ENCODE measurements at regions not wholly inside any gene's neighbourhood (a gene's known extent, or its start where the extent isn't known, plus 50 kb on each side); places are given as distances from the start of the nearest gene placed in this dataset.
"Not testable (repeated sequence)": the region's sequence is repeated elsewhere in the genome, so short reads cannot be mapped to it uniquely, and the experiment has no call there.

- no peak for DNase-seq (ENCODE audit: low spot score)
These were observed 233.0 kb upstream of the PRKD1 start for GRCh38 chr14:30160608-30161007.

- DNase-seq (ENCODE audit: low spot score), result no peak
These were observed 234.4 kb upstream of the PRKD1 start for GRCh38 chr14:30162066-30162465.

- DNase-seq (ENCODE audit: low spot score), result no peak
These were observed 237.6 kb upstream of the PRKD1 start for GRCh38 chr14:30165255-30165654.

- no peak for DNase-seq (ENCODE audit: low spot score)
These were observed 250.1 kb upstream of the PRKD1 start for GRCh38 chr14:30177781-30178180.

- DNase-seq (ENCODE audit: low spot score), result no peak
These were observed 251.9 kb upstream of the PRKD1 start for GRCh38 chr14:30179381-30180130.

- no peak for DNase-seq (ENCODE audit: low spot score)
These were observed 252.6 kb upstream of the PRKD1 start for GRCh38 chr14:30180219-30180618.

GRCh38 chr14:30185832-30186231 lies 258.2 kb upstream of the PRKD1 start:
- DNase-seq (ENCODE audit: low spot score), result no peak

GRCh38 chr14:30191639-30192279 lies 264.1 kb upstream of the PRKD1 start:
- DNase-seq (ENCODE audit: low spot score), result no peak

GRCh38 chr14:30193101-30193500 lies 265.5 kb upstream of the PRKD1 start:
- DNase-seq (ENCODE audit: low spot score), result no peak

- DNase-seq (ENCODE audit: low spot score), result no peak
These were observed 266.3 kb upstream of the PRKD1 start for GRCh38 chr14:30193845-30194501.

GRCh38 chr14:30194741-30195148 lies 267.1 kb upstream of the PRKD1 start:
- no peak for DNase-seq (ENCODE audit: low spot score)

- no peak for DNase-seq (ENCODE audit: low spot score)
These were observed 268.3 kb upstream of the PRKD1 start for GRCh38 chr14:30195941-30196340.

GRCh38 chr14:30196861-30197260 lies 269.2 kb upstream of the PRKD1 start:
- DNase-seq (ENCODE audit: low spot score), result no peak

- DNase-seq (ENCODE audit: low spot score), result not testable (repeated sequence)
These were observed 271.1 kb upstream of the PRKD1 start for GRCh38 chr14:30198720-30199119.

- no peak for DNase-seq (ENCODE audit: low spot score)
These were observed 276.9 kb upstream of the PRKD1 start for GRCh38 chr14:30204431-30204980.

- DNase-seq (ENCODE audit: low spot score), result no peak
These were observed 281.5 kb upstream of the PRKD1 start for GRCh38 chr14:30209136-30209535.

GRCh38 chr14:30210630-30211029 lies 283.0 kb upstream of the PRKD1 start:
- DNase-seq (ENCODE audit: low spot score), result no peak

- DNase-seq (ENCODE audit: low spot score), result no peak
These were observed 283.7 kb upstream of the PRKD1 start for GRCh38 chr14:30211326-30211725.

- DNase-seq (ENCODE audit: low spot score), result no peak
These were observed 286.4 kb upstream of the PRKD1 start for GRCh38 chr14:30214014-30214413.

- DNase-seq (ENCODE audit: low spot score), result peak; percentile 59
These were observed 286.9 kb upstream of the PRKD1 start for GRCh38 chr14:30214461-30215090.

- DNase-seq (ENCODE audit: low spot score), result no peak
These were observed 291.3 kb upstream of the PRKD1 start for GRCh38 chr14:30218907-30219306.

GRCh38 chr14:30221546-30221945 lies 293.9 kb upstream of the PRKD1 start:
- DNase-seq (ENCODE audit: low spot score), result no peak
